ENCODE measurements at regions not wholly inside any gene's neighbourhood (a gene's known extent, or its start where the extent isn't known, plus 50 kb on each side); places are given as distances from the start of the nearest gene placed in this dataset.

GRCh38 chr10:35940141-35941041 is 298.3 kb upstream of the FZD8 start:
- no peak for TF ChIP-seq CTCF (IDR thresholded peaks at IDR 0.05)
- no peak for TF ChIP-seq POLR2A (IDR thresholded peaks at IDR 0.05)
